TTC549 (cell line): ENCODE measurements at regions not wholly inside any gene's neighbourhood (a gene's known extent, or its start where the extent isn't known, plus 50 kb on each side); places are given as distances from the start of the nearest gene placed in this dataset.

Source experiments
- FAIRE-seq: peaks from 2 replicates; lab custom pipeline; 2012; peaks lifted over from hg19 to GRCh38; lab: Jason Lieb, UNC

GRCh38 chr6:9518431-9518830 lies 896.4 kb downstream of the TFAP2A start:
- FAIRE-seq, result no peak

- FAIRE-seq, result no peak
Observed at GRCh38 chr6:9517806-9518205, 897.1 kb downstream of the TFAP2A start.

GRCh38 chr6:9515633-9516606 lies 899.0 kb downstream of the TFAP2A start:
- FAIRE-seq, result no peak

GRCh38 chr6:9514146-9514545 lies 900.7 kb downstream of the TFAP2A start:
- FAIRE-seq, result no peak

GRCh38 chr6:9511157-9511556 lies 903.7 kb downstream of the TFAP2A start:
- no peak for FAIRE-seq

- FAIRE-seq, result no peak
Observed at GRCh38 chr6:9507136-9507895, 907.6 kb downstream of the TFAP2A start.

GRCh38 chr6:9504191-9504590 lies 910.7 kb downstream of the TFAP2A start:
- no peak for FAIRE-seq

GRCh38 chr6:9503111-9503761 lies 911.6 kb downstream of the TFAP2A start:
- no peak for FAIRE-seq

GRCh38 chr6:9499709-9500108 lies 915.2 kb downstream of the TFAP2A start:
- no peak for FAIRE-seq

- FAIRE-seq, result no peak
Observed at GRCh38 chr6:9496837-9497236, 918.0 kb downstream of the TFAP2A start.

- no peak for FAIRE-seq
Observed at GRCh38 chr6:9494864-9495263, 920.0 kb downstream of the TFAP2A start.

GRCh38 chr6:9492790-9493189 lies 922.1 kb downstream of the TFAP2A start:
- FAIRE-seq, result no peak

GRCh38 chr6:9487128-9487527 lies 927.7 kb downstream of the TFAP2A start:
- no peak for FAIRE-seq

GRCh38 chr6:9485992-9486391 lies 928.9 kb downstream of the TFAP2A start:
- FAIRE-seq, result no peak

GRCh38 chr6:9484686-9485085 lies 930.2 kb downstream of the TFAP2A start:
- no peak for FAIRE-seq

GRCh38 chr6:9484091-9484490 lies 930.8 kb downstream of the TFAP2A start:
- FAIRE-seq, result no peak

- no peak for FAIRE-seq
Observed at GRCh38 chr6:9482030-9482738, 932.7 kb downstream of the TFAP2A start.

- no peak for FAIRE-seq
Observed at GRCh38 chr6:9481292-9482029, 933.4 kb downstream of the TFAP2A start.

- FAIRE-seq, result no peak
Observed at GRCh38 chr6:9468277-9468676, 946.6 kb downstream of the TFAP2A start.

- no peak for FAIRE-seq
Observed at GRCh38 chr6:9467741-9468140, 947.1 kb downstream of the TFAP2A start.

- no peak for FAIRE-seq
Observed at GRCh38 chr6:9464583-9464982, 950.3 kb downstream of the TFAP2A start.
